ENCODE measurements at regions not wholly inside any gene's neighbourhood (a gene's known extent, or its start where the extent isn't known, plus 50 kb on each side); places are given as distances from the start of the nearest gene placed in this dataset.
"Not testable (repeated sequence)": the region's sequence is repeated elsewhere in the genome, so short reads cannot be mapped to it uniquely, and the experiment has no call there.

DNA sequence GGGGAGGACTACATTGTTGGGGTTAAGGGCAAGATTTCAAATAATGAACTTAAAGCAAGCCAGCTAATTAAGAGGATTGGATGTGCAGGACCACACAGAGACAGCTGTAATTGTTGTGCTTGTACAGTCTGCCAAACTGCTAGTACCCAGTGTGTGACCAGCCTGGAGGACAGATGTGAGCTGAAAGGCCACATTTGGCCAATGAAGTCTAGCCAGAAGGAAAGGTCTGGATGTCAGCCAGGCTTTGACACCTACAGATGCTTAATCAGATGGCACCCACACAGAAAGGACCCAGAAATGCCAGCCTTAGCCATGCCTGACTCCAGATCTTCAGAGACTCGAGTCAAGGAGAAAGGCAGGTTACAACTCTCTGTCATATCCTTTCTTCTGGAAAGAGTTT, 491.1 kb downstream of the KIF4B start:
- DNase-seq (ENCODE audit: low spot score): no peak

- DNase-seq (ENCODE audit: low spot score): no peak
Measured at GRCh38 chr5:155507363-155507762, 493.8 kb downstream of the KIF4B start.

- DNase-seq (ENCODE audit: low spot score): no peak
Measured at GRCh38 chr5:155508673-155509072, 495.1 kb downstream of the KIF4B start.

GRCh38 chr5:155512329-155512728, 498.8 kb downstream of the KIF4B start:
- no peak for DNase-seq (ENCODE audit: low spot score)

DNA sequence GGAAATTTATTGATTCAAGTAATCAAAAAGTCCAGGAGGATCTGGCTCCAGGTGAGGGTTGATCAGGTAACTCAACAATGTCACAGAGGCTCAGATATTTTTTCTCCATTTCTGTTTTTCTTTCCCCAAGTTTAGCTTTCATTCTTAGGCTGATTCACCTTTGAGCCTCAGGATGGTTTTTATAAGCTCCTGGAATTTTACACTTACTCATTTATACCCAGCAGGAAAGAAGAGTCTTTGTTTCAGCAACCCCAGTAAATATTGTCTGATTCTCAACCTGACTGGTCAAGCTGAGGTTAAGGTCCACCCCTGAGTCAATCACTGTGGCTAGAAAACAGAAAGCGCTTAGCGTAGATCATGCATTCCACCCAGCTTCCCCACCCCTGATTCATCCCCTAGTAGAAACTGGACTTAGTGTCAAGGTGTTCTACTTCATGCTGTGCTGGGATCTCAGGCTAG, 500.6 kb downstream of the KIF4B start:
- no peak for DNase-seq (ENCODE audit: low spot score)

DNA sequence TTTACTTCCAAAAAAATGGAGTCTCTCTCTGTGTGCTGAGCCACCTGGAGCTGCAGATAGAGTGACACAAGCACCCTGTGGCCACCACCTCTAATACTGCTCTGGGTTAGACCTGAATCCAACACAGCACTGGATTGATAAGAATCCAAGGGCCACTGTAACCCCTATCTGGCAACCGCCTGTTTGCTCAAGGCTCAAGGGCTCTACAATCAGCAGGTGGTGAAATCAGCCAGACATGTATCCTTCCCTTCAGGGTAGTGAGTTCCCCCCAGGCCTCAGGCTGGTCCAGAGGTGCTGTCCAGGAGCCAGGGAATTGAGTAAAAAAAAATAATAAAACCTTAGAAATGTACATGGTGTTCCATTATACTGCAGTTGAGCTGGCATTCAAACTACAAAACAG, 509.0 kb downstream of the KIF4B start:
- DNase-seq (ENCODE audit: low spot score): no peak

GRCh38 chr5:155529362-155529761, 515.8 kb downstream of the KIF4B start:
- DNase-seq (ENCODE audit: low spot score): no peak

GRCh38 chr5:155530046-155530445, 516.5 kb downstream of the KIF4B start:
- DNase-seq (ENCODE audit: low spot score): no peak

- DNase-seq (ENCODE audit: low spot score): no peak
Measured at GRCh38 chr5:155532621-155533311, 519.2 kb downstream of the KIF4B start.

- DNase-seq (ENCODE audit: low spot score): no peak
Measured at GRCh38 chr5:155540000-155540595, 526.5 kb downstream of the KIF4B start.

- no peak for DNase-seq (ENCODE audit: low spot score)
Measured at GRCh38 chr5:155546075-155546474, 532.5 kb downstream of the KIF4B start.

DNA sequence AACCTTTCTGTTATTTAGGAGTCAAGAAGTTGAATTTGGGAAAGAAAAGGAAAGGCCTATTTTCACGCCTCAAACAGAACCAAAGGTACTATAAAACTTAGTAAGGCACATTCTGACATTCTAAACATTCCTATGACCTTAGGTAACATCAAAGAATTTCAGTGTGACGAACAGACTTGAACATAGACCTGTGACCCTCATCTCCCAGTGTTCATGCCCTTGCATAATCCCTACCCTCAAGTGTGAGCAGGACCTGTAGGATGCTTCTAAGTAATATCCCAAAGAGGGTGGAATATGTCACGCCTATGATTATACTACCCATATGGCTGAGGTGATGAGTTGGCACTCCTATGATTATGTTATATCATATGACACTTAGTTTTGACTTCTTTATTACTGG, 540.9 kb downstream of the KIF4B start:
- no peak for DNase-seq (ENCODE audit: low spot score)

- no peak for DNase-seq (ENCODE audit: low spot score)
Measured at GRCh38 chr5:155556222-155556621, 542.7 kb downstream of the KIF4B start.

DNA sequence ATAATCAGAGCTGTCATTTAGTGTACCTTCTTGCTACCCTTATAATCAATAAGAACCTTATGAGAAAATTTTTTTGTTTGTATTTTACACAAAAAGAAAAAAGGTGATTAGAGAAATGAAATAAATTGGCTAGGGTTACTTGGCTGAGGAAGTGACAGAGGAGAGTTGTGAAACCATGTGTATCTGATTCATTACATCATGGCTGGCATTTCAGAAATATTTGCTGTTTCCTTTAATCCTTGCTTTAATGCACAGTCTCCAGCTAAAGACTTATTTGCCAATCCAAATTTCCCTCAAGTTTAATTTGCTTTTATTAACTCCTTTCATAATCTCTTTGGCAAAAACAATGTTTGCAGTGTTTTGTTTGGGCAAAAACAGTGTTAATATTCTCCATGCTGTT, 543.1 kb downstream of the KIF4B start:
- DNase-seq (ENCODE audit: low spot score): no peak

DNA sequence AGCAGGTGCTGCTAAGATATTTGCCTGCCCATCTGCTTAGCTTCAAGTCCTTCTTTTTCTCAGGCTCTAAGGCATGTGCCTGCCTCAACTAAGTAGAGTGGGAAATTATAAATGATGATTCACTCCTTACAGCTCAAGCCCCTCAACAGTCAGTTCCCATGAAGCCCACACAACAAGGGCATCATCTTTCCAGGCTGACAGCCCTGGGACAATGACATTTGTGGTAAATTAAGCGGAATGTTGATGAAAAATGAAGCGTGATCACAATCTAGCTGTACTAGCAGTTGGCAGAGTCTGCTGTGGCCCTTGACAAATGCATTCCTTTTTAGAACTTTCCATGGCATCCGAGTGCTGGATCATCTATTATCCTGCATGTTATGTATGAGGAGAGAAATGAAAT, 548.6 kb downstream of the KIF4B start:
- DNase-seq (ENCODE audit: low spot score): no peak

DNA sequence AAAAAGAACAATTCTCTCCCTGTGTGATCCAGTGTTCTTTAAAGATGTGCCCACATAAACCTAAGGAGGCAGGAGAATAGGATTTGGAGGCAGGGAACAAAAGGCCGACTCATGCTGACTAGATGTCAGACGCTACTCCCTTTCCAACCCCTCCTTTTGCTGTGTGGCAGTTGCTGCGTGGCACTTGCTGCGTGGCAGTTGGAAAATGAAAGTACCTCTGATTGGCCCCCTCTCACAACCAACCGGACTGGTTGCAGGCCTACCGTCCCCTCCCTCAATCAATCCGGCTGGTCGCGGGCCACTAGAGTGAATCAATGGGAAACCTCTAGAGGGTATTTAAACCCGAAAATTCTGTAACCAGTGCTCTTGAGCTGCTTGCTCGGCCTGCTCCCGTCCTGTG, 551.0 kb downstream of the KIF4B start:
- no peak for DNase-seq (ENCODE audit: low spot score)

DNA sequence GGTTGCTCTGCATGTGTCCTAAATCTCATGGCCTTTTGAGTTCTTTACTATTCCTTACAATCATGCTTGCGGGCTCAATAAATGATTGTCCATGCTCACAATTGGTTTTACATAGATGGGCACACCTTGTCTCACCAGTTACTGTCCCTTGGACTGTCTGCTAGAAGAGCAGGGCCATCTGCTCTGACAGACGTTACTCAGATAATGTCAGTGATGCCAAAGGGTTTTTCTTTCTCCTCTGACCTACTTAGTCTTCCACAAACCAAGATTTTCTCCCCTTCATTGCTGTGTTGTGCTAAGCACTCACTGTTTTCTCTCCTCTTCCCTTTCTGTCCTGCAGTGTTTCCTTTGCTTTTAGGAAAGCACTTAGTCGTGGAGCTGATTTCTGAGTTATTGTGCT, 562.3 kb downstream of the KIF4B start:
- no peak for DNase-seq (ENCODE audit: low spot score)

DNA sequence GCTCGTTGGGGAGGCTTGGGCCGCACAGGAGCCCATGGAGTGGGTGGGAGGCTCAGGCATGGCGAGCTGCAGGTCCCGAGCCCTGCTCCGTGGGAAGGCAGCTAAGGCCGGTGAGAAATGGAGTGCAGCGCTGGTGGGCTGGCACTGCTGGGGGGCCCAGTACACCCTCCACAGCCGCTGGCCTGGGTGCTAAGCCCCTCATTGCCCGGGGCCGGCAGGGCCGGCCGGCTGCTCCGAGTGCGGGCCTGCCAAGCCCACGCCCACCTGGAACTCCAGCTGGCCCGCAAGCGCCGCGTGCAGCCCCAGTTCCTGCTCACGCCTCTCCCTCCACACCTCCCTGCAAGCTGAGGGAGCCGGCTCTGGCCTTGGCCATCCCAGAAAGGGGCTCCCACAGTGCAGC, 573.3 kb downstream of the KIF4B start:
- not testable (repeated sequence) for DNase-seq (ENCODE audit: low spot score)

GRCh38 chr5:155587458-155587857, 573.9 kb downstream of the KIF4B start:
- DNase-seq (ENCODE audit: low spot score): no peak

DNA sequence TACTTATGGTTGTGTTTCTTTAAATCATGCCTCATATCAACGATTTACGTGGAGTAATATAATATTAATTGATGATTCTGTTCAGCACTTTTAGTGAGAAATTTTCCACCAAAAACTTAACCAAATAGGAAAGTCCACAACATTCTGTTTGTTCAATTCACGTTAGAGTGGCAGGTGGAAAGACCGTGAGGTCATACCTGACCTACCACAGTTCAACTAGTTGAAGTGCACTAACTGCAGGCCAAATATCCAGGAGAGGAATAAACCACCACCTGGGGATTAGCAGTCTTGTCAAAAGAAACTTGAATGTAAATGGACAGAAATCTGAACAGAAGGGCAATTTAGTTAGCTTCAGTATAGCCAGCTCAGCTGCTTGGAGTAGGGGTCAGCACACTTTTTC, 577.7 kb downstream of the KIF4B start:
- DNase-seq (ENCODE audit: low spot score): no peak

GRCh38 chr5:155594270-155594669, 580.7 kb downstream of the KIF4B start:
- no peak for DNase-seq (ENCODE audit: low spot score)

- DNase-seq (ENCODE audit: low spot score): no peak
Measured at GRCh38 chr5:155595791-155596190, 582.2 kb downstream of the KIF4B start.

DNA sequence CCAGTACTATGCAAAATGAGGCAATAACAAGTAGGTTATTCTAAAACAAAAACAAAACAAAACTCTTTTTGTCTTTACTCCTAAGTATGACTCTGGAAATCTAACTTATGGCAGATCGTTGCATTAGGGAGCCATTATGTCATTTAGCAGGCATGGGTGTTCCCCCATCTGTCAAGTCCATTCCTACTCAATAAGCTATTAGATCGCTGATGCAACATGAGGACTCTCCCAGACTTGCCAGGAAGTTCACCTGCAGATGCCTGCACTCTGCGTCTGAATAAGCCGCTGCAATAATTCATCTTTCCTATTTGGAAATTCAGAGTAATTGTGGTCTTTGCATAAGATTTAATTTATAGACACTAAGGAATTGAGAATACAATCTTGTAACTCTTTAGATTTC, 585.0 kb downstream of the KIF4B start:
- DNase-seq (ENCODE audit: low spot score): no peak

DNA sequence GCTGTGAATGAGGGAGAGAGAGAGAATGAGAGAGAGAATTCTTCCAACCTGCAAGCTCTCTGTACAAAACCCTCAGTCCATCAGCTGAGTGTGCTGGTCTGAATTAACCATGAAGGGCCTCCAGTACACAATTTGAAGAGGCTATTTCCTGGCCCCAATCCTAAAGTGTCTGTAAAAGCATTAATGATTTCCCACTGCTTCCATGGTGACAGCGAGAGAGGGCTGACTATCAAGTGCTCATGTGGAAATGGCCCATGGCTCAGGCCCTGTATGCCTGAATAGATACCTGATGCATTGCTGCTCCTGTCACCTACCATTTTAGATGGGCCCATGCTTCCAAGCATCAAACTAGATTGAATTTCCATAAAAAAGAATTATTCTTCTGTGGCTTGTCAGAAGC, 592.4 kb downstream of the KIF4B start:
- no peak for DNase-seq (ENCODE audit: low spot score)

Measured in ureter (tissue), 1 donor.